Progenitor cell of endocrine pancreas (in vitro differentiated cells): ENCODE measurements at regions not wholly inside any gene's neighbourhood (a gene's known extent, or its start where the extent isn't known, plus 50 kb on each side); places are given as distances from the start of the nearest gene placed in this dataset.
"Not testable (repeated sequence)": the region's sequence is repeated elsewhere in the genome, so short reads cannot be mapped to it uniquely, and the experiment has no call there.

Source experiments
- DNase-seq: peaks from one replicate; pipeline ENCODE4 v3.0.0; 2021; ENCODE audit warnings: low spot score; ENCODE audit not compliant: unreplicated experiment
- H3K27ac Mint-ChIP-seq: 2 replicates; pipeline ENCODE4 v1.8.0; 2021; ENCODE audit warnings: mild to moderate bottlenecking, moderate library complexity, mixed read lengths
- H3K27me3 Mint-ChIP-seq: 2 replicates; pipeline ENCODE4 v1.8.0; 2021; ENCODE audit warnings: mixed read lengths
- H3K36me3 Mint-ChIP-seq: 2 replicates; pipeline ENCODE4 v1.8.0; 2022; ENCODE audit warnings: mixed read lengths; ENCODE audit not compliant: insufficient read depth
- H3K4me1 Mint-ChIP-seq: 2 replicates; pipeline ENCODE4 v1.8.0; 2021; ENCODE audit warnings: low read depth, mixed read lengths
- H3K4me3 Mint-ChIP-seq: 2 replicates; pipeline ENCODE4 v1.8.0; 2021; ENCODE audit warnings: low read depth, mild to moderate bottlenecking, moderate library complexity, mixed read lengths
- H3K9me3 Mint-ChIP-seq: 2 replicates; pipeline ENCODE4 v1.8.0; 2021; ENCODE audit warnings: low read depth, mixed read lengths
- CTCF ChIP-seq: fragments of 200-600 bp; sonication (generic); IDR thresholded peaks from one replicate; pipeline ENCODE4 v1.5.0; 2021; ENCODE audit warnings: antibody characterized with exemption, mild to moderate bottlenecking; ENCODE audit not compliant: unreplicated experiment

DNA sequence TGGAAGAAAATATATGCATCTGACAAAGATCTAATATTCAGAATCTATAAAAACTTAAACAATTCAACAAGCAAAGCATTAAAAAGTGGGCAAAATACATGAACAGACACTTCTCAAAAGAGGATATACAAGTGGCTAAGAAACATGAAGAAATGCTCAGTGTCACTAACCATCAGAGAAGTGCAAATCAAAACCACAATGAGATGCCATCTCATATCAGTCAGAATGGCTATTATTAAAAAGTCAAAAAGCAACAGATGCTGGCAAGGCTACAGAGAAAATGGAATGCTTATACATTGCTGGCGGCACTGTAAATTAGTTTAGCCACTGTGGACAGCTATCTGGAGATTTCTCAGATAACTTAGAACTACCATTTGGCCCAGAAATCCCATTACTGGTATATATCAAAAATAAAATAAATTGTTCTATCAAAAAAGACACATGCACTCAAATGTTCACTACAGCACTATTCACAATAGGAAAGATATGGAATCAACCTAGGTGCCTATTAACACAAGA is 179.5 kb downstream of the PCTP start:
- DNase-seq = no peak
- no peaks in the 10 kb centered on the region for H3K36me3 Mint-ChIP-seq
- TF ChIP-seq CTCF = no peak
- no peaks in the 10 kb centered on the region for H3K27me3 Mint-ChIP-seq
- H3K9me3 Mint-ChIP-seq = peaks cover 9% of the 10 kb centered on the region
- no peak overlapping the region for H3K4me3 Mint-ChIP-seq
- H3K4me1 Mint-ChIP-seq = no peaks in the 10 kb centered on the region
- H3K27ac Mint-ChIP-seq = no peak overlapping the region

DNA sequence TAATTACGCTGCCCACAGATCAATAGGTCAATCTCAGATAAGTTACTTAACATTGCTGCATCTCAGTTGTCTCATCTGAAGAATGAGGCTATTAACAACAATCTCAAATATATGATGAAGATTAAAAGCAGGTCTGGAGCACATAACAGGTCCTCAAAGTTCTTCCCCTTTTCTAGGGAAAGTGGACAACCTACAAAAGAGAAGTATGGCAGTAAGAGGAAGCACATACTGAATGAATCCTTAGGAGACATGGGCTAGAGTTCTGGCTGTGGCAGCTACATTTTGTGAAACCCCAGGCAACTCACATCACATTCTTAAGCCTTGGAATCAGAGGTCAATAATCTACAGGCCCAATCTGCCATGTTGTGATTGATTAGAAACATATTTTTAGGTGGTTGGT is 180.6 kb downstream of the PCTP start:
- no peak for TF ChIP-seq CTCF
- DNase-seq = no peak
- Mint-ChIP-seq H3K27me3 (peaks cover 4% of the 10 kb centered on the region), H3K9me3 (peaks cover 7% of the 10 kb centered on the region), H3K36me3 (no peaks in the 10 kb centered on the region), H3K27ac (no peak overlapping the region), H3K4me3 (no peak overlapping the region), H3K4me1 (no peaks in the 10 kb centered on the region)

GRCh38 chr17:55932973-55933372 is 182.1 kb downstream of the PCTP start:
- Mint-ChIP-seq H3K4me1 (no peaks in the 10 kb centered on the region), H3K4me3 (no peak overlapping the region)

GRCh38 chr17:55939181-55939810 is 188.4 kb downstream of the PCTP start:
- not testable (repeated sequence) for H3K4me3 Mint-ChIP-seq, H3K4me1 Mint-ChIP-seq, H3K27ac Mint-ChIP-seq, DNase-seq, H3K36me3 Mint-ChIP-seq
- Mint-ChIP-seq H3K9me3 (peaks cover 23% of the 10 kb centered on the region), H3K27me3 (peaks cover 16% of the 10 kb centered on the region)

More at GRCh38 chr17:55932973-55933372, 182.1 kb downstream of the PCTP start:
- TF ChIP-seq CTCF = no peak
- Mint-ChIP-seq H3K27me3 (peaks cover 6% of the 10 kb centered on the region), H3K27ac (no peak overlapping the region), H3K9me3 (peaks cover 7% of the 10 kb centered on the region), H3K36me3 (no peaks in the 10 kb centered on the region)
- no peak for DNase-seq

DNA sequence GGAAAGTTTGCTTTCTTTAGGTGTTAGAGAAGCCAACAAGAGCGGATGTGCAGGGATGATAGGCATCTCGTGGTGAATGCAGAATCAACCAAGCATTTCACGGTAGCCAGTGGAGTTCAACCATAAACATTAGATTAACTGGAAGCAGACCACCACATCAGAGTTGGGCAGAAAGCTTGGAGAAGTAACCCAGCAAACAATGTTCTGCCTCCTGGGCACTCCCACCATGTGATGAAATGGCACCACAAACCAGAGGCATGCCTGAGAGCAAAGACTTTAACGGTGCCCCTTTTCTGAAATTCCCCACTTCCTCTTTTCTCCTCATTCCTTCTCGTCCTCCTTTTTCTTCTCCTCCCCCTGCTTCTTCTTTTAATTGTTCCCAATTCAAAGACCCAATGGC is 193.5 kb upstream of the ANKFN1 start:
- H3K4me1 Mint-ChIP-seq = no peaks in the 10 kb centered on the region
- no peaks in the 10 kb centered on the region for H3K9me3 Mint-ChIP-seq
- peaks cover 3% of the 10 kb centered on the region for H3K27me3 Mint-ChIP-seq
- H3K36me3 Mint-ChIP-seq = no peaks in the 10 kb centered on the region
- no peak for TF ChIP-seq CTCF
- DNase-seq = no peak
- H3K4me3 Mint-ChIP-seq = no peak overlapping the region
- no peak overlapping the region for H3K27ac Mint-ChIP-seq

GRCh38 chr17:55961386-55961785 is 191.9 kb upstream of the ANKFN1 start:
- H3K36me3 Mint-ChIP-seq = no peaks in the 10 kb centered on the region
- no peak overlapping the region for H3K27ac Mint-ChIP-seq
- H3K4me3 Mint-ChIP-seq = no peak overlapping the region
- H3K4me1 Mint-ChIP-seq = no peaks in the 10 kb centered on the region
- H3K27me3 Mint-ChIP-seq = peaks cover 3% of the 10 kb centered on the region
- no peak for DNase-seq
- TF ChIP-seq CTCF = no peak
- H3K9me3 Mint-ChIP-seq = no peaks in the 10 kb centered on the region
